HL-60 (cell line): ENCODE measurements at regions not wholly inside any gene's neighbourhood (a gene's known extent, or its start where the extent isn't known, plus 50 kb on each side); places are given as distances from the start of the nearest gene placed in this dataset.

Experiments used
- CTCF ChIP-seq: IDR thresholded peaks from one replicate; pipeline ENCODE4 v1.5.1; 2011; ENCODE audit warnings: low read length, control low read depth, inconsistent platforms; ENCODE audit not compliant: insufficient read depth
- GABPA ChIP-seq: IDR thresholded peaks from 2 replicates; pipeline ENCODE4 v1.6.1; 2012; ENCODE audit warnings: low read depth
- POLR2AphosphoS5 ChIP-seq: IDR thresholded peaks from 2 replicates; pipeline ENCODE4 v1.6.1; 2012; ENCODE audit warnings: low read depth
- REST ChIP-seq: IDR thresholded peaks from 2 replicates; pipeline ENCODE4 v1.6.1; 2012; ENCODE audit warnings: low read depth; ENCODE audit not compliant: insufficient replicate concordance
- SPI1 ChIP-seq: IDR thresholded peaks from 2 replicates; pipeline ENCODE4 v1.6.1; 2012; ENCODE audit warnings: low read depth, mild to moderate bottlenecking, borderline replicate concordance

- TF ChIP-seq CTCF (no peak), POLR2AphosphoS5 (no peak), REST (no peak), GABPA (no peak), SPI1 (no peak)
These were observed 373.3 kb downstream of the ARHGEF28 start for GRCh38 chr5:73999297-73999696.
